GM18511 (cell line): ENCODE measurements at regions not wholly inside any gene's neighbourhood (a gene's known extent, or its start where the extent isn't known, plus 50 kb on each side); places are given as distances from the start of the nearest gene placed in this dataset.
A peak's percentile ranks its signal among the peaks of the same experiment; 100 is the strongest.
"Not testable (repeated sequence)": the region's sequence is repeated elsewhere in the genome, so short reads cannot be mapped to it uniquely, and the experiment has no call there.

Experiments
- ATAC-seq: cut with Tn5 transposase; IDR thresholded peaks from one replicate; pipeline ENCODE4 v1.9.1; 2021; ENCODE audit warnings: mild to moderate bottlenecking, moderate library complexity; ENCODE audit not compliant: unreplicated experiment

DNA sequence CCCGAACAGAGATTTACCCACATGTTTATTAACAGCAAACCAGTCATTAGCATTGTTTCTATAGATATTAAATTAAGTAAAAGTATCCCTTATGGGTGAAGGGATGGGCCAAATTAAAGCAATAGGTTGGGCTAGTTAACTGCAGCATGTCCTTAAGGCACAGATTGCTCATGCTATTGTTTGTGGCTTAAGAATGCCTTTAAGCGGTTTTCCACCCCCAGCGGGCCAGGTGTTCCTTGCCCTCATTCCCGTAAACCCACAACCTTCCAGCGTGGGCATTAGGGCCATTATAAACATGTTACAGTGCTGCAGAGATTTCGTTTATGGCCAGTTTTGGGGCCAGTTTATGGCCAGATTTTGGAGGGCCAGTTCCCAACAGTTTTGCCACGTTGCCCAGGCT lies 245.3 kb upstream of the PROK2 start:
- not testable (repeated sequence) for ATAC-seq

DNA sequence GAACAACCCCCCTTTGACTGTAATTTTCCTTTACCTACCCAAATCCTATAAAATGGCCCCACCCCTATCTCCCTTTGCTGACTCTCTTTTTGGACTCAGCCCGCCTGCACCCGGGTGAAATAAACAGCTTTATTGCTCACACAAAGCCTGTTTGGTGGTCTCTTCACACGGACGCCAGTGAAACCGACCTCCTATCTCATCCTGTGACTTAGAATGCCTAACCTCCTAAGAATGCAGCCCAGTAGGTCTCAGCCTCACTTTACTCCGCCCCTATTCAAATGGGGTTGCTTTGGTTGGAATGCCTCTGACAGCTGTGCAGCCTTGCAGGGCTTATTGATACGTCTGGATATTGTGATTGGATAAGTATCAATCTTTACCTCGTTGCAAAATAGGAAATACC lies 243.8 kb upstream of the PROK2 start:
- not testable (repeated sequence) for ATAC-seq

DNA sequence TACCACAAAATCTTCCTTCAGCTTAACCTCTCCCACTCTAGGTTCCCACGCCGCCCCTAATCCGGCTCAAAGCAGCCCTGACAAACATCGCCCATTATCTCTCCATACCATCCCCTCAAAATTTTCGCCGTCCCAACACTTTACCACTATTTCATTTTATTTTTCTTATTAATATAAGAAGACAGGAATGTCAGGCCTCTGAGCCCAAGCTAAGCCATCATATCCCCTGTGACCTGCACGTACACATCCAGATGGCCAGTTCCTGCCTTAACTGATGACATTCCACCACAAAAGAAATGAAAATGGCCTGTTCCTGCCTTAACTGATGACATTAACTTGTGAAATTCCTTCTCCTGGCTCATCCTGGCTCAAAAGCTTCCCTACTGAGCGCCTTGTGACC lies 243.4 kb upstream of the PROK2 start:
- ATAC-seq = not testable (repeated sequence)

DNA sequence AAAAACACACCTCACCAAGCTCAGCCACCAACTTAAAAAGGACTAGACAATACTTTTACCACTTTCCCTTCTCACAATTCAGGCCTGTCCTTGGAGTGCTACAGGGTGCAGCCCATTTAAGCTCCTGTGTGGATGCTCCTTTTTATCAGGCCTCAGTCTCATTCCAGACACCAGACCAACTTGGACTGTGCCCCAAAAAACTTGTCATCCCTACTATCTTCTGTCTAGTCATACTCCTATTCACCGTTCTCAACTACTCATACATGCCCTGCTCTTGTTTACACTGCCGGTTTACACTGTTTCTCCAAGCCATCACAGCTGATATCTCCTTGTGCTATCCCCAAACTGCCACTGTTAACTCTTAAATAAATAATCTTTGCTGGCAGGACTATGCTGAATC lies 242.8 kb upstream of the PROK2 start:
- not testable (repeated sequence) for ATAC-seq

DNA sequence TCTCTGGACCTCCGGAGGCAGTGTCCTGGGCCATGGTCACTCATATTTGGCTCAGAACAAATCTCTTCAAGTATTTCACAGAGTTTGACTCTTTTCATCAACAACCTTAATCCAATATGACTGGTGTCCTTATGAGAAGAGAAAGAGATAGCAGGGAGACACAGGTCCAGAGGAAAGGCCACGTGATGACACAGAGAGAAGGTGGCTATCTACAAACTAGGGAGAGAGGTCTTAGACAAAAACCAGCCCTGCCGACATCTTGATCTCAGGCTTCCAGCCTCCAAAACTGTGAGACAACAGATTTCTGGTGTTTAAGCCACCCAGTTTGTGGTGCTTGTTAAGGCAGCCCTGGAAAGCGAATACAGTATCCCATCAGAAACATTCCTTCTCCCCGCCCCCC lies 237.1 kb upstream of the PROK2 start:
- ATAC-seq = no peak

DNA sequence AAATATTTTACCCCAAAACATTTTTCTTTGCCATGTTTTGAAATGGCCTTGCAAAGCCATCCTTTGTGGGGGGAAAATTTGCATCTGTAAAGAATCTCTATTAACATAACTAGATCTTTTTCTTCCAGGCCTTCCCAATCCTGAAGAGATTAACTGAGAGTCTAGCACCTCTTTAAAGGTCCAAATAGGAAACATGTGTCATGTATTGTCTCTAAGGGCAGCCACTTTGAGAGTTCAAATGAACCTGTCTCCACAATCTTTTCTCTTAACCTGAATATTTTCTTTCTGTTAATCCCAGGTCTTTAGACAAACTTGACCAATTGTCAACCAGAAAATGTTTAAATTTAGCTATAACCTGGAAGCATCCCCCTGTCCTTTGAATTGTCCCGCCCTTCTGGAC lies 236.6 kb upstream of the PROK2 start:
- no peak for ATAC-seq

DNA sequence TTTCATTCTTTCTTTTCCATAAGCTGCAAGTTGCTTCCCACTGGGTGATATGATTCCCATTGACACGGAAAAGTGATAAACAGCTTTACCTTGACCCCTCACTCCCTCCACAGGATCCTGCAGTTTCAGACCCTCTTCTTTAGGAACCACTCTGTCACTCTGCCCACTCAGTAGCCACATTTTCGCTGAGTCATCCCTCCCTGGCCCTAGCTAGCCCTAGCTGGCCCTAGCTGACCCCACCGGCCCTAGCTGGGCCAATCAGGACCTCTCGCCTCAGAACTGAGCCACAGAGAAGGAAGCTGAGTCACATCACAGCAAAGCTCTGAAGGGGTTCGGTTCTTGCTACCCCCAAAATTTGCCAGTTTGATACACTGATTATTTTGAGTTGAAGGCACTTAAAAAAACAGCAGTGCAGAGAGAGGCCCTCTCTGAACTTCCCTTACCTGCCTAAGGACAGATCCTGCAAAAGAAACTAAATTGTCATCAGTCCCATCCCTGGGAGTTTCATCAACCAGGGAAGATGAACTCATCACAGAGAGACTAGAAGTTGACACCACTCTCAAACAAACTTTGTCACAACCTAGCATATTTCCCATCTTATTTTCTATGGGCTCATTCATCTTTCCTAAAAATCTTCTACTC lies 233.5 kb upstream of the PROK2 start:
- no peak for ATAC-seq

DNA sequence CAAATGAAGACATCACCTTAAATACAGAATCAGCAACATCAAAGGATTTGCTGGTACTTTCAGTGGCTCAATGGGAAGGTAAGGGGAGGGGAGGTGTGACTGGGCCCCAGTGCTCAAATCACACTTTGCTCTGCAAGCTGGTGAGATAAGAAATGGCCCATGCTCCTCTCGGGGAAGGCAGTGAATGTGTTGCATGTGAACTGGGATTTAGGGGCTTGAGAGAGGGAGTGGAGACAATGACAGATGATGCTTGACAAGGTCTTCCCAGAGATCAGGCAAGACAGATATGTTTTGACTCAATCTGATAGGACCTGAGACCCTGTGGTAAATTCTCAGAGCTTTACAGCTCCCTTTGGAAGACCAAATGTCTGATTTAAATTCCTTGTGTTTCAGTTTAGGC lies 233.0 kb upstream of the PROK2 start:
- no peak for ATAC-seq

DNA sequence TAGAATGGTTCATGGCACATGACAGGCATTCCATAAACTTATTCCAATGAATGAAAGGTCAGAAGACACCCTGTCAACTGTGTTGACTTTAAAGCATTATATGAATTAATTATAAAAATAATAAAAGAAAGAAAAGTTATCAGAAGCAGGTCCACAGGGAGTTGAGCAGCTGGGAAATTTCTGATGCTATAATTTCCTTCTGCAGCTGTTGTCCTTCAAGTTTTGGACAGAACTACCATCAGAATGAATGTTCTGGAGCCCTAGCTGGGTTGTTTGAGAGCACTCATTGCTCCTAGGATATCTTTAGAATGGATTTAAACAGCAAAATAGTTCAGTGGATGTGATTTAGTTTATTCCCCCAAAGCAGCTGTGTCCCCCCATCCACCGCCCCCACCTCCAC lies 232.4 kb upstream of the PROK2 start:
- ATAC-seq = no peak

DNA sequence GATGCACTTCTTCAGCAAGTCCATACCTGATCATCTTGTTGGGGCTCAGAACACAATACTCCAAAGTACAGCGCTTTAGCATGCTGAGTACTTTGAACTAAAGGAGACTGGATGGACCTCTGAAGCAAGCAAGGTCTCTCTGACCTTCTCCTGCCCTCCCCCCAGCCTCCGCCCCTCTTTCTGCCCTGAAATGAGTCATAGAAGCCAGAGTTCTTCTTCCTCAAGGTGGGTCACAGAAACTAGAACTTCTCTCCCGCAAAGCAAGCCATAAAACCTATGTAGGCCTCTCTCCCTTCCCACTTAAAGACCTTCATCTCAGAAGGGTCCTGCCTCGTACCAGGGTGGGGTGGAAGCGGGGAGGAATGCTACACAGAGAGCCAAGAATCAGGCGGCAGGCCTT lies 230.5 kb upstream of the PROK2 start:
- ATAC-seq = peak; percentile 50

DNA sequence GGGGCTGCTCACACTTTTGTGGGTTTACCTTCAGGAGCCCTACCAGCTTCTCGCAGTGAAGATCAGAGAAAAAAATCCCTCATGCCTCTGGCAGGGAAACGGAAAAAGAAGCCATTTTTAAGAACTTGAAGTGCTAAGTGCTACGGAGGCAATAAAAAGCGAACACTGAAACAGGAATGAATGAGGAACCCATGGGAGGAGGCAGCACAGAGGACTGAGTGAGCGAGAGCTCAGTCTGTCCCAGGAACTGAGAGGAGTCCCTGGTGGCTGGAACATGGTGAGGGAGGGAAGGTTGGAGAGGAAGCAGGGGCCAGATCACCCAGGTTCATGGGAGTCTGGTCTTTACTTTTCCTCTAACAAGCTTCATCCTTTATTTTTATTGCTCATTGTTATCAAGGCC lies 228.1 kb upstream of the PROK2 start:
- no peak for ATAC-seq

DNA sequence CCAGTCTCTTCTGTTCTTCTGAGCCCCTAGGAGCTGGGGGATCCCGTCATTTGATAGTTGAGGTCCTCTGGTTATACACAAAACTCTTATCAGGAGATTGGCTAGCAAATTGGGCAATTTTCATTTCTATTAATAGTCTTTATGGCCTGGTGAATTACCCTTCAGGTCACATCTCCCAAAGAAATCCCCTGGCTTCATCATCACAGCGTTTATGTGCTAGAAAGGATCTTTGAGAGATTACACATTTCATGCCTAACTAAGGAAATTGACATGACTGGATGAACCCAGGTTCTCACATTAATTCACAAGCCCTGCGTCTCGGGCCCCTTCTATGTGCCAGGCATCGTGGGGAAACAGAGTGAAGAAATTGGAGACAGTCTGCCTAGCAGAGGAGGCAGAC lies 227.4 kb upstream of the PROK2 start:
- ATAC-seq = no peak

DNA sequence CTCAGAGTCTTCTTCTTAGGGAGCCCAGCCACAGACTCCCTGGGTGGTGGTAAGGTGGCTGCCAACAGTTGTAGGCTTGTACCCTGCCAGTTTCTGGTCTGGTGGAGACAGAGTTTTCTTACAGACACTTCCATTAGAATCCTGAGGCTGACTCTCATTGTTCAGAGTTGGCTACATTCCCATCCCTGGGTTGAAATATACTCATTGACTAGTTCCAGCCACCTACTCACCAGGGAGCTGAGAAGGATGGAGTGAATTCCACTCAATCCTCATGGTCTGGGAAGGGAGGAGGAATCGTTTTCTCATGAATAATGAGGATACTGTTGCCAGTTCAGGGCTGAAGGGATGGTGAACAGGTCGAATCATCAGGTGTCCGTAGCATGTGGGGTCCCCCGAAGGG lies 226.5 kb upstream of the PROK2 start:
- no peak for ATAC-seq

DNA sequence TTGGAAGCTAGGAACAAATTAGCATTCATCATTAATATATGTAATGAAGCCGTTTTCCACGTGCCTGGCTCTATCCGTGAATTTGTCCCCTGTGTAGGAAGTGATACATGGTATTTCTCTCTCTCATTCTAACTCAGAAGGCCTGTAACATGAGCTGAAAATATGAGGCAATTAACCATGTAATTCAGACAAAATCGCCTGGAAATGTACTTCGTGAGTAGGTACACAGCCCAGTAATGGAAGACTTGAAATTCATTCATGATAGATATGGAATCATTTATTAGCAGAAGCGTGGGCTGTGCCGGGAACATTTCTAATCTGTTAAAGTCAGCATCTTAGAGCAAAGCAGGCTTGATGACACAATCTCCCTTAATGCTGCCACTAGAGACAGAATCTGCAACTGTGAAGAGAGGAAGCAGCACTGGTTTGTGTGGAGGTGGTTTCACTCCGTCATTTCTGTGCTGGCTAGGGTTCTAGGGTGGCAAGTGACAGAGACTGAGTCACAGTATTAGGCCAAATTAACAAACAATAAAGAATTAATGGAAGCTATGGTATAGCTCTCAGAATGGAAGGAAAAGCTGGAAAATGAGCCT lies 225.0 kb upstream of the PROK2 start:
- ATAC-seq = no peak

DNA sequence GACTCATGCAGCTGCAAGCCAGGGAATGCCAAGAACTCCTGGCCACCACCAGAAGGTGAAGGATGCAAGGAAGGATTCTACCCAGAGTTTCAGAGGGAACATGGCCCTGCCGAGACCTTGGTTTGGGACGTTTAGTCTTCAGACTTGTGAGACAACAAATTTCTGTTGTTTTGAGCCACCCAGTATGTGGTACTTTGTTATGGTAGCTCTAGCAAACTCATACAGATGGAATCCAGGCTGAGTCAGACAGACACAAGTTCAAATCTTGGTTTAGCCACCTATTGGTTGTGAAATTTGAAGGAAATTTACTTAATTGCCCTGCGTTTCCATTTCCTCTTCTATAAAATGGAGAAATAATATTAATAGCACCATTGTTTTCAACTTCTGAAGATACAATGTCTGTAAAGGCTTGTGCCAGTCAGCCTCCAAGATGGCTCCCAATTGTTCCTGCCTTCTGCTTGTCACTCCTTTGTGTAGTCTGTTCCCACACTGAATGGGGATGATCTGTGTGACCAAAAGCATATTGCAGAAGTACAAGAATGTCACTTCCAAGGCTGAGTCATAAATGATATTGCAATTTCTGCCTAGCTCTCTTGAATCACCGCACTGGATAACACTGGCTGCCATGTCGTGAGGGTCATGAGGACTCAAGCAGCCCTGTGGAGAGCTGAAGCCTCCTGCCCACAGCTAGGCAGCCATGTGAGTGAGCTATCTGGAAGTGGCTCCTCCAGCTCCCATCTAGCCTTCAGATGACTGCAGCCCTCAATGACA lies 223.5 kb upstream of the PROK2 start:
- no peak for ATAC-seq

DNA sequence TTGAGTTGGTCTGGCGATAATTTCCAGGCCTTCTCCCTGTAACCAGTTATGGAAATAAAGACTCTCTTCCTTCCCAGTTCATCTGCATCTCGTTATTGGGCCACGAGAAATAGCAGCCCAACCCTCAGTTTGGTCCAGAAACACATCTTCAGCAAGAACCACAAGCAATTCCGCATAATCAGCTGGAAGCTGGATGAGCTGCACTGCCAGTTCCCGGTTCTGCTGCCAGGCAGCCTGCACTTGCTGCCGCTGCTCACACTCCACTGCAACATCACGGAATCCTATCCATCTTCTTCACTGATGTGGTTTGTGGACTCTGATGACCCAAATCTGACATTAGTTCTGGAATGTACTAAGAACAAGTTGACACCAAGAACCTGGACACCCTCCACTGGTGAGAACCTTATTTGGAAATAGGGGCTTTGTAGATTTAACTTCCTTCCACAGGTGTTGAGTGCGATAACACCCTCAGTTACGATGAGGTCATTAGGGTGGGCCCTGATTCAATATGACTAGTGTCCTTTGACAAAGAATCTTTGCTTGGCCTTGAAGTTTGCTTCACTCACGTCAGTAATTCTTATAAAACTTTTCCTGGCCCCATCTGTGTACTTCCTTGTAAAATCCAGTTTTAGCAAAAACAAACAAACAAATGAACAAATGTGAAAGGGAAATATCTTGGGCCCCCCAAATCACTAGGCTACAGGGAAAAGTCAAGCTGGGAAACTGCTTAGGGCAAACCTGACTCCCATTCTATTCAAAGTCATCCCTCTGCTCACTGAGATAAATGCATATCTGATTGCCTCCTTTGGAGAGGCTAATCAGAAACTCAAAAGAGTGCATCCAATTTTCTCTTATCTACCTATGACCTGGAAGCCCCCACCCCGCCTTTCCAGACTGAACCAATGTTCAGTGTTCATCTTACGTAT lies 221.9 kb upstream of the PROK2 start:
- no peak for ATAC-seq

DNA sequence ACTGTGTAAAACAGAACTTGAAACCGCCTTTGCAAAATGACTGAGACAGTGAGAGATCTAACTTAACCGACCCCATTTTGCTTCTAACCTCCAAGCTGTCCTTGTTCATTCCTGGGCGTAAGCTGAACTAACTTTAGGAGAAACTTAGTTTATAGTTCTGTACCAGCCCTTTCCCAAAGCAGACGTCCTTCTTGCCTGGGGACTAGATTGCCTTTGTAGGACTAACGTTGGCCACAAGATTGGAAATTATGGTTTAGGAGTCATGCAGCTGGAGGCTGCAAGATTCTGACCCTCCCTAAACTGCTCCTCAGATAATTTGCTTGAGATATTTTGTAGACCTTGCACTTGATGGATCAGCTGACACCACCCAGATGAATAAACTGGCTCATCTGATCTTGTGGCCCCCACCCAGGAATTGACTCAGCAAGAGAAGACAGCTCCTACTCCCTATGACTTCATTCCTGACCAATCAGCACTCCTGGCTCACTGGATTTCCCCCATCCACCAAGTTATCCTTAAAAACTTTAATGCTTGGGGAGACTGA lies 219.9 kb upstream of the PROK2 start:
- ATAC-seq = no peak

DNA sequence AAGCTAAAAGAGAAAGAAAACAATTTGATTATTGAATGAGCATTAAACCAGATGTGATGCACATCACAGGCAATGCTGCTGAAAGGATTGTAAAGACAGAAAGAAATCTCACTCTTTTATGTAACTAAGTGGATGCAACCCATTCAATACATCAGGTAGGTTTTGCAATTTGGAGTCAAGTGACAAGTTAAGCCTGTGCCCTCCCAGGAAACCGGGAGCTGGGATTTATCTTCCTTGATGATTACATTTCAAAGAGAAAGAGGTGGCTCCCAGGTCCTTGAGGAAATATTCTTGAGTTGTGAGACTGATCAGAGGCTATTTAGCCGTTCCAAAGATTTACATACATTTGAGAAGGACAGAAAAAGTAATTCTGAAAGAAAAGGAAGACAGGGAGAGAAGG lies 219.0 kb upstream of the PROK2 start:
- ATAC-seq = no peak

DNA sequence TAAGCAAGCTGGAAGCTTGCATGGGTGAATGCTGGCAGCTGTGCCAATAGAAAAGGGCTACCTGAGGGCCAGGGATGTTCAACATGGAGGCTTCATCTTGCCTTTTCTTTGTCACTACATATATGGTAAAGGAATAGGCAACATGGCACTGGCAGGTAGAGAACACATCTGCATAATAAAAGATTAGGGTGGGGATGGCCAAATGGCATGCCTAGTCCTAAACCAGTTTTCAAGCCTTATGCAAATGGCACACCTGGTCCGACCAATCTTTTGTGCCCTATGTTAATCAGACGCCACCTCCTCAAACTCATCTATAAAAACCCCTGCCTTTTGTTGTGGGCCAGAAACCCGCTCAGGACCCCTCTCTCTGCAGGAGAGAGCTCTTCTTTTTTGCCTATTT lies 216.8 kb upstream of the PROK2 start:
- ATAC-seq = no peak

DNA sequence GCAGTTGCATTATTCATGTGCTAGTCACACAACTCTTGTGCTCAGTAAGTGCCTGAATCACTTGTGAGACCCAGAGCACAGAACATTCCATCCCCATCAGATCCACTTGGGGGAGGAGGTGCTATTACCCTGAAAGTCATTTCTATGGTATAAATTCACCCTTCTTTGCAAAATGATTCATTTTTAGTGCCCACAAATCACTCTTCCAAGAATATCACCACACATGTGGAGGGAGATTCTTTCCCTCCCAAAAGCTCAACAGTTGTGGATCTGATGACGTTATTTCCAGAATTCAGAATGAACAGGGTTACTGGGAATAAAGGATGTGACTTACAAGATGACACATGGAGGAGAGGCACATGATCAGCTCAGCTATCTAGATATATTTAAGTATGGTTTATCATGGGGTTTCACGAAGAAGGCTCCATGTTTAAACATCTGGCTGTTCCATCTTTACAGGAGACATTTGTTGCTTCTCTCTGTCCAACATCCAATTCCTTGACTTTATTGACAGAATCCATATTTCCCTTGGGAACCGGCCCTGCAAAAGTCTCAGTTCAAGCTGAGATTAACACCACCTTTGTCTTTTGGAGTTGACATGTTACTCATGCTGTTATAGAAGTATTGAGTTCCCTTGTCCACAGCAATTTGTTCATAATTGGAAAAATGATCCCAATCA lies 214.2 kb upstream of the PROK2 start:
- ATAC-seq = no peak
